HepG2 (cell line): ENCODE measurements at regions not wholly inside any gene's neighbourhood (a gene's known extent, or its start where the extent isn't known, plus 50 kb on each side); places are given as distances from the start of the nearest gene placed in this dataset.

Experiments used
- GZF1 ChIP-seq: sonication (generic); formaldehyde crosslinking; IDR thresholded peaks from 2 replicates; pipeline ENCODE4 v1.5.1; 2020; ENCODE audit warnings: mild to moderate bottlenecking, missing genetic modification reagents
- KLF12 ChIP-seq: sonication (generic); formaldehyde crosslinking; IDR thresholded peaks from 2 replicates; pipeline ENCODE4 v1.4.0; 2020; ENCODE audit warnings: missing genetic modification reagents, borderline replicate concordance
- NFKBIZ ChIP-seq: IDR thresholded peaks from 2 replicates; pipeline ENCODE4 v1.6.1; 2018; ENCODE audit warnings: missing genetic modification reagents, missing compliant biosample characterization
- NR2F2 ChIP-seq: IDR thresholded peaks from 2 replicates; pipeline ENCODE4 v1.6.1; 2012; ENCODE audit warnings: low read depth, inconsistent platforms, borderline replicate concordance
- NR3C1 ChIP-seq: sonication (generic); formaldehyde crosslinking; IDR thresholded peaks from 2 replicates; pipeline ENCODE4 v1.4.0; 2020; ENCODE audit warnings: missing genetic modification reagents
- PAWR ChIP-seq: sonication (generic); formaldehyde crosslinking; IDR thresholded peaks from 2 replicates; pipeline ENCODE4 v1.4.0; 2020; ENCODE audit warnings: missing genetic modification reagents, mild to moderate bottlenecking, borderline replicate concordance
- RAD21 ChIP-seq: fragments of 450-650 bp; formaldehyde crosslinking; IDR thresholded peaks from 2 replicates; pipeline ENCODE4 v1.5.0; 2020; ENCODE audit warnings: mild to moderate bottlenecking
- REL ChIP-seq: sonication (generic); formaldehyde crosslinking; conservative IDR thresholded peaks from 2 replicates; pipeline ENCODE4 v1.8.0; 2022; ENCODE audit warnings: mild to moderate bottlenecking, missing genetic modification reagents, moderate library complexity
- ZNF234 ChIP-seq: sonication (generic); formaldehyde crosslinking; conservative IDR thresholded peaks from 2 replicates; pipeline ENCODE4 v1.5.1; 2020; ENCODE audit warnings: mild to moderate bottlenecking, missing genetic modification reagents
- ZNF260 ChIP-seq: sonication (generic); formaldehyde crosslinking; IDR thresholded peaks from 2 replicates; pipeline ENCODE4 v1.4.0; 2020; ENCODE audit warnings: missing genetic modification reagents, low read depth, mild to moderate bottlenecking, borderline replicate concordance
- ZNF335 ChIP-seq: sonication (generic); formaldehyde crosslinking; IDR thresholded peaks from 2 replicates; pipeline ENCODE4 v1.4.0; 2020; ENCODE audit warnings: missing genetic modification reagents
- ZNF563 ChIP-seq: sonication (generic); formaldehyde crosslinking; IDR thresholded peaks from 2 replicates; pipeline ENCODE4 v1.8.0; 2022; ENCODE audit warnings: mild to moderate bottlenecking, moderate library complexity, missing genetic modification reagents
- ZNF883 ChIP-seq: sonication (generic); formaldehyde crosslinking; IDR thresholded peaks from 2 replicates; pipeline ENCODE4 v1.5.1; 2020; ENCODE audit warnings: mild to moderate bottlenecking, missing genetic modification reagents; ENCODE audit errors: not compliant biosample characterization
- ZSCAN25 ChIP-seq: sonication (generic); formaldehyde crosslinking; IDR thresholded peaks from 2 replicates; pipeline ENCODE4 v1.8.0; 2022; ENCODE audit warnings: mild to moderate bottlenecking, missing genetic modification reagents
- TF ChIP-seq, protein P1 (sequence below): sonication (generic); formaldehyde crosslinking; IDR thresholded peaks from 2 replicates; pipeline ENCODE4 v1.5.0; 2020; ENCODE audit warnings: mild to moderate bottlenecking, missing genetic modification reagents
- TF ChIP-seq, protein P2 (sequence below): sonication (generic); formaldehyde crosslinking; IDR thresholded peaks from 2 replicates; pipeline ENCODE4 v1.5.0; 2020; ENCODE audit warnings: mild to moderate bottlenecking, missing genetic modification reagents, borderline replicate concordance
- TF ChIP-seq, protein P3 (sequence below): sonication (generic); formaldehyde crosslinking; conservative IDR thresholded peaks from 2 replicates; pipeline ENCODE4 v1.8.0; 2022; ENCODE audit warnings: low read depth, missing genetic modification reagents
- TF ChIP-seq, protein P4 (sequence below): sonication (generic); formaldehyde crosslinking; IDR thresholded peaks from 2 replicates; pipeline ENCODE4 v1.4.0; 2020; ENCODE audit warnings: missing genetic modification reagents, borderline replicate concordance

DNA sequence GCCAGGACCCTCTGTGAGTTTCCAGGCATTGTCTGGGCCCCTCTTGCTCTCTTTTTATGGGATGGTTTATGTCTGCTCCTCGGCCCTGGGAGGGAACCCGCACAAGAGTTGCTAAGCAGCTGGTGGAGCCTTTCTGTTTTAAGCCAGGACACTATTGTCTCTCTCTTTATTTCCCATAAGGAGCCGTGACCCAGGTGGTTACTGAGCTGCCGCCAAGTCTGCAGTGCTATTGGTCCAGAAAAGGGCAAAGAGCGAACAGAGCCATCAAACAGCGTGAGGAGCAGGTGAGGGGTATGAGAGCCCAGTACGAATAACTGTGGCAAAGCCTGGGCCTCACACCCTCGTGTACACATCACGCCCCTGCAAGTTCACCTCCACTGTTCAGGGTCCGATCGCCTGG lies 280.2 kb downstream of the SHQ1 start (continued):
- TF ChIP-seq, protein P1, sequence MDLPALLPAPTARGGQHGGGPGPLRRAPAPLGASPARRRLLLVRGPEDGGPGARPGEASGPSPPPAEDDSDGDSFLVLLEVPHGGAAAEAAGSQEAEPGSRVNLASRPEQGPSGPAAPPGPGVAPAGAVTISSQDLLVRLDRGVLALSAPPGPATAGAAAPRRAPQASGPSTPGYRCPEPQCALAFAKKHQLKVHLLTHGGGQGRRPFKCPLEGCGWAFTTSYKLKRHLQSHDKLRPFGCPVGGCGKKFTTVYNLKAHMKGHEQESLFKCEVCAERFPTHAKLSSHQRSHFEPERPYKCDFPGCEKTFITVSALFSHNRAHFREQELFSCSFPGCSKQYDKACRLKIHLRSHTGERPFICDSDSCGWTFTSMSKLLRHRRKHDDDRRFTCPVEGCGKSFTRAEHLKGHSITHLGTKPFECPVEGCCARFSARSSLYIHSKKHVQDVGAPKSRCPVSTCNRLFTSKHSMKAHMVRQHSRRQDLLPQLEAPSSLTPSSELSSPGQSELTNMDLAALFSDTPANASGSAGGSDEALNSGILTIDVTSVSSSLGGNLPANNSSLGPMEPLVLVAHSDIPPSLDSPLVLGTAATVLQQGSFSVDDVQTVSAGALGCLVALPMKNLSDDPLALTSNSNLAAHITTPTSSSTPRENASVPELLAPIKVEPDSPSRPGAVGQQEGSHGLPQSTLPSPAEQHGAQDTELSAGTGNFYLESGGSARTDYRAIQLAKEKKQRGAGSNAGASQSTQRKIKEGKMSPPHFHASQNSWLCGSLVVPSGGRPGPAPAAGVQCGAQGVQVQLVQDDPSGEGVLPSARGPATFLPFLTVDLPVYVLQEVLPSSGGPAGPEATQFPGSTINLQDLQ (CRISPR knock-in tag): no peak
- TF ChIP-seq ZNF335 (CRISPR knock-in tag) (peak; percentile 38; the same call in 1 of the 2 replicates), ZSCAN25 (CRISPR knock-in tag) (peak; percentile 84), KLF12 (CRISPR knock-in tag) (0 out of 2 replicates have a peak, but pooled peaks have one; percentile 30), GZF1 (CRISPR knock-in tag) (0 out of 2 replicates have a peak, but pooled peaks have one; percentile 23), REL (CRISPR knock-in tag) (no peak), NFKBIZ (CRISPR knock-in tag) (no peak), PAWR (no peak), ZNF260 (CRISPR knock-in tag) (no peak), RAD21 (CRISPR knock-in tag) (no peak), ZNF563 (peak; percentile 43; the same call in 1 of the 2 replicates), NR2F2 (no peak), NR3C1 (CRISPR knock-in tag) (no peak), ZNF234 (CRISPR knock-in tag) (peak; percentile 61; the same call in 1 of the 2 replicates), ZNF883 (CRISPR knock-in tag) (peak; percentile 37)
- TF ChIP-seq, protein P2, sequence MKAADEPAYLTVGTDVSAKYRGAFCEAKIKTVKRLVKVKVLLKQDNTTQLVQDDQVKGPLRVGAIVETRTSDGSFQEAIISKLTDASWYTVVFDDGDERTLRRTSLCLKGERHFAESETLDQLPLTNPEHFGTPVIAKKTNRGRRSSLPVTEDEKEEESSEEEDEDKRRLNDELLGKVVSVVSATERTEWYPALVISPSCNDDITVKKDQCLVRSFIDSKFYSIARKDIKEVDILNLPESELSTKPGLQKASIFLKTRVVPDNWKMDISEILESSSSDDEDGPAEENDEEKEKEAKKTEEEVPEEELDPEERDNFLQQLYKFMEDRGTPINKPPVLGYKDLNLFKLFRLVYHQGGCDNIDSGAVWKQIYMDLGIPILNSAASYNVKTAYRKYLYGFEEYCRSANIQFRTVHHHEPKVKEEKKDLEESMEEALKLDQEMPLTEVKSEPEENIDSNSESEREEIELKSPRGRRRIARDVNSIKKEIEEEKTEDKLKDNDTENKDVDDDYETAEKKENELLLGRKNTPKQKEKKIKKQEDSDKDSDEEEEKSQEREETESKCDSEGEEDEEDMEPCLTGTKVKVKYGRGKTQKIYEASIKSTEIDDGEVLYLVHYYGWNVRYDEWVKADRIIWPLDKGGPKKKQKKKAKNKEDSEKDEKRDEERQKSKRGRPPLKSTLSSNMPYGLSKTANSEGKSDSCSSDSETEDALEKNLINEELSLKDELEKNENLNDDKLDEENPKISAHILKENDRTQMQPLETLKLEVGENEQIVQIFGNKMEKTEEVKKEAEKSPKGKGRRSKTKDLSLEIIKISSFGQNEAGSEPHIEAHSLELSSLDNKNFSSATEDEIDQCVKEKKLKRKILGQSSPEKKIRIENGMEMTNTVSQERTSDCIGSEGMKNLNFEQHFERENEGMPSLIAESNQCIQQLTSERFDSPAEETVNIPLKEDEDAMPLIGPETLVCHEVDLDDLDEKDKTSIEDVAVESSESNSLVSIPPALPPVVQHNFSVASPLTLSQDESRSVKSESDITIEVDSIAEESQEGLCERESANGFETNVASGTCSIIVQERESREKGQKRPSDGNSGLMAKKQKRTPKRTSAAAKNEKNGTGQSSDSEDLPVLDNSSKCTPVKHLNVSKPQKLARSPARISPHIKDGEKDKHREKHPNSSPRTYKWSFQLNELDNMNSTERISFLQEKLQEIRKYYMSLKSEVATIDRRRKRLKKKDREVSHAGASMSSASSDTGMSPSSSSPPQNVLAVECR (CRISPR knock-in tag): no peak
- TF ChIP-seq, protein P3, sequence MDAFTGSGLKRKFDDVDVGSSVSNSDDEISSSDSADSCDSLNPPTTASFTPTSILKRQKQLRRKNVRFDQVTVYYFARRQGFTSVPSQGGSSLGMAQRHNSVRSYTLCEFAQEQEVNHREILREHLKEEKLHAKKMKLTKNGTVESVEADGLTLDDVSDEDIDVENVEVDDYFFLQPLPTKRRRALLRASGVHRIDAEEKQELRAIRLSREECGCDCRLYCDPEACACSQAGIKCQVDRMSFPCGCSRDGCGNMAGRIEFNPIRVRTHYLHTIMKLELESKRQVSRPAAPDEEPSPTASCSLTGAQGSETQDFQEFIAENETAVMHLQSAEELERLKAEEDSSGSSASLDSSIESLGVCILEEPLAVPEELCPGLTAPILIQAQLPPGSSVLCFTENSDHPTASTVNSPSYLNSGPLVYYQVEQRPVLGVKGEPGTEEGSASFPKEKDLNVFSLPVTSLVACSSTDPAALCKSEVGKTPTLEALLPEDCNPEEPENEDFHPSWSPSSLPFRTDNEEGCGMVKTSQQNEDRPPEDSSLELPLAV: no peak
- TF ChIP-seq, protein P4, sequence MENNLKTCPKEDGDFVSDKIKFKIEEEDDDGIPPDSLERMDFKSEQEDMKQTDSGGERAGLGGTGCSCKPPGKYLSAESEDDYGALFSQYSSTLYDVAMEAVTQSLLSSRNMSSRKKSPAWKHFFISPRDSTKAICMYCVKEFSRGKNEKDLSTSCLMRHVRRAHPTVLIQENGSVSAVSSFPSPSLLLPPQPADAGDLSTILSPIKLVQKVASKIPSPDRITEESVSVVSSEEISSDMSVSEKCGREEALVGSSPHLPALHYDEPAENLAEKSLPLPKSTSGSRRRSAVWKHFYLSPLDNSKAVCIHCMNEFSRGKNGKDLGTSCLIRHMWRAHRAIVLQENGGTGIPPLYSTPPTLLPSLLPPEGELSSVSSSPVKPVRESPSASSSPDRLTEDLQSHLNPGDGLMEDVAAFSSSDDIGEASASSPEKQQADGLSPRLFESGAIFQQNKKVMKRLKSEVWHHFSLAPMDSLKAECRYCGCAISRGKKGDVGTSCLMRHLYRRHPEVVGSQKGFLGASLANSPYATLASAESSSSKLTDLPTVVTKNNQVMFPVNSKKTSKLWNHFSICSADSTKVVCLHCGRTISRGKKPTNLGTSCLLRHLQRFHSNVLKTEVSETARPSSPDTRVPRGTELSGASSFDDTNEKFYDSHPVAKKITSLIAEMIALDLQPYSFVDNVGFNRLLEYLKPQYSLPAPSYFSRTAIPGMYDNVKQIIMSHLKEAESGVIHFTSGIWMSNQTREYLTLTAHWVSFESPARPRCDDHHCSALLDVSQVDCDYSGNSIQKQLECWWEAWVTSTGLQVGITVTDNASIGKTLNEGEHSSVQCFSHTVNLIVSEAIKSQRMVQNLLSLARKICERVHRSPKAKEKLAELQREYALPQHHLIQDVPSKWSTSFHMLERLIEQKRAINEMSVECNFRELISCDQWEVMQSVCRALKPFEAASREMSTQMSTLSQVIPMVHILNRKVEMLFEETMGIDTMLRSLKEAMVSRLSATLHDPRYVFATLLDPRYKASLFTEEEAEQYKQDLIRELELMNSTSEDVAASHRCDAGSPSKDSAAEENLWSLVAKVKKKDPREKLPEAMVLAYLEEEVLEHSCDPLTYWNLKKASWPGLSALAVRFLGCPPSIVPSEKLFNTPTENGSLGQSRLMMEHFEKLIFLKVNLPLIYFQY: no peak
